ENCODE measurements at regions not wholly inside any gene's neighbourhood (a gene's known extent, or its start where the extent isn't known, plus 50 kb on each side); places are given as distances from the start of the nearest gene placed in this dataset.

DNA sequence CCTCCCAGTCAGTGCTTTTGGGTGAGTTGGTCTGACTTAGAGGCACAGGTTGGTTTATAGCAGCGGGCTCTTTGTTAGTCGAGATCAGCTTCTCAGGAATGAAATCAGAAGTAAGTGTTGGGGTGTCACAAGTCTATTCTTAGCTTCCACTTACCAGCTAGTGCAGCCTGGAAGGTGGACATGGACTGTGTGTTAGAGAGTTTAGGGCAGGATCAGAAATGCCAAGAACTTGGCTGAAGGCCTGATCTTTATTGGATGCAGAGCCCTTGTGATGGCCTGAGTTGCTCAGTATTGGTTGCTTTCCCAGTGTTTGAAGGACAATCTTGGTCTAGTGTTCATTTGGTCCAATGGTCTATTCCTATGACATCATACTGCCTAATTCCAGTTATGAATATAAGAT, 377.0 kb upstream of the USP24 start:
- intact Hi-C loops (cut with DNase I): no loop called here
- DNase-seq: peak in 1 of 42 donors; percentile 16

DNA sequence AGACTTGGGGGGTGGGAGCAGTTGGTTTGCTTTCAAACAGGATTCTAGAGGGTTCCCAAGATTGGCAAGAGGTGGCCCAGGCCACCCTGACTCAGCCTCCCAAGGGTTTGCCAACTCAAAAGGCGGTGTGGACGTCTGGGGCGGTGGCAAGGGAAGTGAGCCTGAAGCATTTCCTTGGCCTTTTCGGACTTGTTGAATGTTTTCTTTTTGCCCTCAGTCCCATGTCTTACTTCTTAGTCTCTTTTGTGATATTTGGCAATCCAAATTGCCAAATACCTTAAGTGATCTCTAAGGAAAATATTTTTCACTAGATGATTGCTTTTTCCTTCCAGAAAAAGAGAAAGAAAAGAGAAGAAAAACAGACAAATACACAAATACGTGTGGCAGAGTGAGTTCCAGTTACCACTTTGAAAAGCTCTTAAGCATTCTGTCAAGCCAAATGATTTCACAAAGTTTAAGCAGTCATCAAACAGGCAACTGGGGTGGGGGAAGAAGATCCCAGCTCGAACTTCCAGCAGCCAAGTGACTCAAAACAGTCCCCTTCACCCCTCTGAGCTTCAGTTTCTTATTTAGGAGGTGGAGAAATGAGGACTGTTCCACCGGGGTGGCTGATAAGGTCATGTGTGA, 374.6 kb upstream of the USP24 start:
- DNase-seq: peak in 6 of 42 donors; percentile 7 to 64 (median 22)
- intact Hi-C loops (cut with DNase I): no loop called here

DNA sequence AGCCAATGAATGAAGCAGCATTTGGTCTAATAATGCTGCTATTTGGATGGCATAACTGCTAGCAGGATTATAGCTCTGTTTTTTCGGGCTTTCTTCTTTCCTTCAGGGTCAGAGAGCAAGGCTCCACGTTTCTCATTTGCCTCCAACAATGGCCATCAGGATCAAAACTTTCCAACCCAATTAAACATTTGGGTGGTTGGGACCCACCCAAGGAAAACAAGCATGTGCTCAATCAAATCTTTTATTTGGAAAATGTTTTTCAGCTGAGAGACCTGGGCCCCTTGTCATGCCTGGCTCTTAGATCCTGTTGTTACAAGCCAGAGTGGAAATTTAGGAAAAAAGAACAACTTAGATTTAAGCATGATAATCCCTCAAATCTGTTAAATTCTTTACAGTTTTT, 373.1 kb upstream of the USP24 start:
- intact Hi-C loops (cut with DNase I): no loop called here
- no peak for DNase-seq

GRCh38 chr1:55586771-55587170, 371.6 kb upstream of the USP24 start:
- intact Hi-C loops (cut with DNase I): no loop called here

DNA sequence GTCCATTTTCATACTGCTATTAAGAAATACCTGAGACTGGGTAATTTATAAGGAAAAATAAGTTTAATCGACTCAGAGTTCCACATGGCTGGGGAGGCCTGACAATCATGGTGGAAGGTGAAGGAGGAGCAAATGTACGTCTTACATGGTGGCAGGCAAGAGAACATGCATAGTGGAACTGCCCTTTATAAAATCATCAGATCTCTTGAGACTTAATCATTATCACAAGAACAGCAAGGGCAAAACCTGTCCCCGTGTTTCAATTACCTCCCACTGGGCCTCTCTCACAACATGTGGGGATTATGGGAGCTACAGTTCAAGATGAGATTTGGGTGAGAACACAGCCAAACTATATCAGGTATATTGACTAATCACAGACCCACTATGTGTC, 370.2 kb upstream of the USP24 start:
- intact Hi-C loops (cut with DNase I): no loop called here
- DNase-seq: no peak

More at GRCh38 chr1:55586771-55587170, 371.6 kb upstream of the USP24 start:
- no peak for DNase-seq

GRCh38 chr1:55584526-55585401, 369.6 kb upstream of the USP24 start:
- DNase-seq: peak in 20 of 42 donors; percentile 13 to 57 (median 25)

DNA sequence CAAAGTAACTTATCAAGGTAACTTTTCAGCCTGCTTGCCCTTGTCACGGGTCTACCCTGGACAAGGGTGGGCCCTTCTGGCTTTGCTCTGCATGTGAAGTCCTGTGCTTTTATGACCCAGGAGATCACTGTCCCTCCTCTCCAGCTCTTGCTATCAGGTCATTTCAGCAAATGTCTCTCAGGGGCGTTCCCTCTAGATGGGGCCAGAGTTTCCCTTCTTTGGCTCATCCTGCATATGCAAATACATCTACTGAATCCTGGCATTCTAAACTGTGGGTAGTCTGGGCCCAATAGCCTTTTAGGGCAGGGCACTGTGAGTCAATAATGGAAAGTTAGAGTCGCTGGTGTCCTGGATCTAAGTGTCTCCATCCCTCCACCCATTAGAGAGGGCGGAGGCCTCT, 366.9 kb upstream of the USP24 start:
- intact Hi-C loops (cut with DNase I): no loop called here

More at GRCh38 chr1:55584526-55585401, 369.6 kb upstream of the USP24 start:
- intact Hi-C loops (cut with DNase I): no loop called here

DNA sequence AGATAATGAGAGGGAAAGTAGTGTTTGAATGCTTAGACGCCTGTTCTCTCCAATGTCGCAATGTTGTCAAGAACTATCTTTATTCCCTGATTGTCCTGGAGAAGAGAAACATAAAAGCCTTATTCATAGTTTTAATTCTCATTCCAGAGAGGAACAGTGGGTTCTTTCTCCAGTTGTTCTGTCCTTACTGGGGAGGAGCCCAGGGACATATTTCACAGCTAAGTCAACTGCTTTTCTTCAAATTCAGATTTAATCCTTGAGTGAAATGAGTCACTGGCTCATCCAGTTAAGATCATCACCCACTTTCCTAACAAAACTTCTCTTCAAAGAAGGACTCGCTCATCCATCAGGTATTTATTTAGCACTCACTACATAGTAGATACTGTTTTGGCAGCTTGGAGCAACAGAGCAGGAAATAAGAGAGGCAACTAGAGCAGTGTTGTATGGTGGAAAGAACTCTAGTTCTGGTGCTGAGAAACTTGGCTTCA, 365.7 kb upstream of the USP24 start:
- intact Hi-C loops (cut with DNase I): no loop called here
- DNase-seq: peak in 1 of 42 donors; percentile 16

More for the DNA sequence above, 366.9 kb upstream of the USP24 start:
- no peak for DNase-seq

- no peak for DNase-seq
- intact Hi-C loops (cut with DNase I): no loop called here
Measured at GRCh38 chr1:55579332-55580001, 364.3 kb upstream of the USP24 start.

DNA sequence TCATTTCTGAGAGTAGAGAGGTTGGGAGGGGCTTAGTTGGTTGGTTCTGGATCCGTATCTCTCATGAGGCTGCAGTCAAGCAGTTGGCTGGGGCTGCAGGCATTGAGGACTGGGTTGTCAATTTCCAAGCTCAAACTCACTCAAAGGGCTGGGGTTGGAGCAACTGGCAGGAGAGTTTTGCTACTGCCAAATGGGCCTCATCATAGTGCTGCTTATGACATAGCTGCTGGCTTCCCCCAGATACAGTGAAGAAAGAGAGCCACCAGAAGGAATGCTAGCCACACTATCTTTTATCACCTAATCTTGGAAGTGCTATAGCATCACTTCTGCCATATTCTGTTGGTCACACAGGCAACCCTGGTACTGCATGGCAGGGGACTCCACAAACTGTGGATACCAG, 363.5 kb upstream of the USP24 start:
- DNase-seq: no peak
- intact Hi-C loops (cut with DNase I): no loop called here

DNA sequence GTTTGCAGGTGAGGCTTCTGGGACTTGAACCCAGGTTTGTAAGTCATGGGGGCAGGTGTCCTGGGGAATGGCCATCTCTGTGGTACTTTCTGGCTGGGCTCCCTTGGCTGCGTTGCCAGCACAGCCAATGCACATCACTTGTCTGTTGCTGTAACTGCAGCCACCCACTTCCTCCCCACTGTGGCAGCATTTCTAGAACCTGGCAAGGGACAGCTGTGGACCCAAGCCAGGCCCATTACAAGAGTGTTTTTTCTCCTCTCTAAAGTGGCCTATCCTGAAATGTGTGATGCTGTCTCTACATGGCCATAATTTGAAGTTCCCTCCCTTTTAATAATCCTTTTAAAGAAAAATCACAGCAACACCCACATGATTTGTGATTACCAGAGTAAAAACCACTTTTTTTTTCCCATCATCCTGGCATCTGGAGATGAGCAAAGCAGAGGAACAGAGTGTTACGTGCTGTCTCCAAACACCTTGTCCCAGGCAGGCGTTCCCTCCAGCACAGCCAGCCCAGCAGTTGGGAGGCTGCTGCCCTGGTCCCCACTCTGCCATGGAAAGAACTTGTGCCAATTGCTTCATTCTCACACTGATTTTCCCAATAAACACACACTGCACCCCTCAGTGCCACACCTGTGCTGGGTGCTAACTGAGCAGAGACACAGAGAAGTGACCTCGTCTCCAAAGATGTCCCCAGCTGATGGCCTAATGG, 360.6 kb upstream of the USP24 start:
- DNase-seq: peak in 32 of 42 donors; percentile 4 to 66 (median 32)
- intact Hi-C loops (cut with DNase I): no loop called here

- DNase-seq: no peak
- intact Hi-C loops (cut with DNase I): no loop called here
Measured at GRCh38 chr1:55574691-55575225, 359.6 kb upstream of the USP24 start.

- DNase-seq: no peak
- intact Hi-C loops (cut with DNase I): no loop called here
Measured at GRCh38 chr1:55572878-55573734, 357.9 kb upstream of the USP24 start.

- intact Hi-C loops (cut with DNase I): no loop called here
- no peak for DNase-seq
Measured at GRCh38 chr1:55571767-55572166, 356.6 kb upstream of the USP24 start.

DNA sequence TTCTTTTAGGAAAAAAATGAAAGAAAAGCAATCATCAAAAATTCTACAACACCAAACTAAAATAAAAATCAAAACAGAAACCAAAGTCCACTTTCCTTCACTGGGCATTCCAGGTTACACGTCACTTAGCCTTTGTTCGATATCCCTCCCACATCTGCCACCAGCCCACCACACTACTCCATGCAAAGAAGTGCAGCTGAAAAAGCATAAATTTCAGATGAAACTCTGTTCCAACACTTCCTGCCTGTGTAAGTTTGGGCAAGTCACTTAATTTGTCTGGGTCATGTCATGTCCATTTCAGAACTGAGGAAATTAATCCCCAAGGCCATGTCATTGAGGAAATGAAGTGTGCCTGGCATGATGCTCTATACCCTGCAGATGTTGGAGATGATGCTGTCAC, 354.3 kb upstream of the USP24 start:
- intact Hi-C loops (cut with DNase I): no loop called here
- DNase-seq: no peak

GRCh38 chr1:55568732-55569131, 353.6 kb upstream of the USP24 start:
- intact Hi-C loops (cut with DNase I): no loop called here
- peak in 1 of 42 donors; percentile 8 for DNase-seq

DNA sequence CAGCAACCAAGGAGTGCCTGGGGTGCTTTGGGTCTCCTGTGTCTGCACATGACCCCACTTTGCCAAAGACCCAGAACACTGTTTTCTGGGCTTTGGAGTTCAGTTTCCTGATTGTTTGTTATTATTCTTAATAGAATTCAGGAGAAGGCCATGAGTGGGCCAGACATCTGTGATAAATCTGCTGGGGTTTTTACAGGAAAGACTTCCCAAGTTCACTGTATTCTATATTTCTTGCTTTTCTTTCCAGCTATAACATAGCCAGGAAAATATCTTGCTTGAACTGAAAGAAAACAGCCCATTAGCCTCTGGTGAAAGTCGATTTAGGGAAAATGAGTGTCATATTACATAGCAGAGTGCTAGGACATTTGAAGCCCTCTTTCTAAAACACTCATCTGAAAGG, 345.1 kb upstream of the USP24 start:
- DNase-seq: no peak
- intact Hi-C loops (cut with DNase I): no loop called here

DNA sequence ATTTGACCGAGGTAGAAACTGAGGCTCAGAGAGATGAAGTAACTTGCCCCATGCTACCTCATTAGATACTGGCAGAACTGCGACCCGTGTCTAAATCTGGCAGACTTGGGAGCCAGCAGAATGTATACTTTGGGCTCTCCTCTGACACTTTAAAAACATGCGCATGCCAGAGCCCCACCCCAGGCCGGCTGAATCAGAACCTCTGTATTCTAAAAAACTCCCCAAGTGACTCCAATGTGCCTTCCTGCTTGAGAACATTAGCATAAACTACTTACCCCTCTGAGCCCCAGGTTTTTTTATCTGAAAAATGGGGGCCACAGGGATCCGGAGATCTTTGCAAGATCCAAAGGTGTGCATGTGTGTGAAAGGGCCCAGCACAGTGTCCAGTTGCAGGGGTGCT, 344.7 kb upstream of the USP24 start:
- DNase-seq: no peak
- intact Hi-C loops (cut with DNase I): no loop called here
